BJ (cell line): ENCODE measurements at regions not wholly inside any gene's neighbourhood (a gene's known extent, or its start where the extent isn't known, plus 50 kb on each side); places are given as distances from the start of the nearest gene placed in this dataset.

Experiments used
- CTCF ChIA-PET: fragments of 350-600 bp; formaldehyde crosslinking; extraction: SDS; loops from one replicate; lab custom pipeline; 2021; ENCODE audit warnings: antibody characterized with exemption, inconsistent platforms; lab: Yijun Ruan, JAX
- POLR2A ChIA-PET: fragments of 300-600 bp; sonication (Branson Sonifier 250); formaldehyde crosslinking; extraction: SDS; loops from one replicate; lab custom pipeline; 2021; ENCODE audit warnings: antibody characterized with exemption; lab: Charles Lee
- DNase-seq: peaks from one replicate; pipeline ENCODE4 v3.0.0-alpha.2; 2011; ENCODE audit warnings: low read depth
- H3K27me3 ChIP-seq: 2 replicates; pipeline ENCODE4 v1.6.0; 2011; ENCODE audit warnings: low read length; ENCODE audit not compliant: control insufficient read depth, insufficient read depth
- H3K36me3 ChIP-seq: 2 replicates; pipeline ENCODE4 v1.5.1; 2011; ENCODE audit warnings: low read length; ENCODE audit not compliant: control insufficient read depth, insufficient read depth
- H3K4me3 ChIP-seq: 2 replicates; pipeline ENCODE4 v1.5.1; 2011; ENCODE audit warnings: low read depth, mild to moderate bottlenecking, control low read depth, low read length
- CTCF ChIP-seq: IDR thresholded peaks from 2 replicates; pipeline ENCODE4 v1.5.1; 2011; ENCODE audit warnings: low read depth, mild to moderate bottlenecking, control low read depth, inconsistent platforms, low read length, moderate library complexity; ENCODE audit not compliant: insufficient read depth

- DNase-seq, result no peak
- TF ChIP-seq CTCF, result no peak
- no peaks in the 10 kb centered on the region for H3K27me3 ChIP-seq
- H3K4me3 ChIP-seq, result no peak overlapping the region
- no peaks in the 10 kb centered on the region for H3K36me3 ChIP-seq
- ChIA-PET CTCF (no interaction called here), POLR2A (no interaction called here)
Measured at GRCh38 chr2:34252111-34252510, 653.0 kb upstream of the FAM98A start.

GRCh38 chr2:34251578-34251977, 652.5 kb upstream of the FAM98A start:
- Histone ChIP-seq H3K36me3 (no peaks in the 10 kb centered on the region), H3K4me3 (no peak overlapping the region), H3K27me3 (no peaks in the 10 kb centered on the region)
- ChIA-PET CTCF (no interaction called here), POLR2A (no interaction called here)
- DNase-seq, result no peak
- TF ChIP-seq CTCF, result no peak

- DNase-seq, result no peak
- Histone ChIP-seq H3K27me3 (no peaks in the 10 kb centered on the region), H3K4me3 (no peak overlapping the region), H3K36me3 (no peaks in the 10 kb centered on the region)
- POLR2A ChIA-PET, result no interaction called here
- no peak for TF ChIP-seq CTCF
- CTCF ChIA-PET, result no interaction called here
Measured at GRCh38 chr2:34244195-34244594, 645.1 kb upstream of the FAM98A start.

- POLR2A ChIA-PET, result no interaction called here
- Histone ChIP-seq H3K27me3 (no peaks in the 10 kb centered on the region), H3K4me3 (no peak overlapping the region), H3K36me3 (no peaks in the 10 kb centered on the region)
- no peak for TF ChIP-seq CTCF
- CTCF ChIA-PET, result no interaction called here
- DNase-seq, result no peak
Measured at GRCh38 chr2:34242763-34243123, 643.6 kb upstream of the FAM98A start.

GRCh38 chr2:34241905-34242762, 643.0 kb upstream of the FAM98A start:
- ChIA-PET CTCF (interaction anchor here (0.6 kb wide), 1 partner anchor 176 kb away, joined by 3 read pairs; no protein-coding TSS in a partner anchor), POLR2A (no interaction called here)
- no peaks in the 10 kb centered on the region for H3K27me3 ChIP-seq
- TF ChIP-seq CTCF, result no peak
- no peak overlapping the region for H3K4me3 ChIP-seq
- DNase-seq, result no peak
- no peaks in the 10 kb centered on the region for H3K36me3 ChIP-seq
